HG02981 (cell line): ENCODE measurements at regions not wholly inside any gene's neighbourhood (a gene's known extent, or its start where the extent isn't known, plus 50 kb on each side); places are given as distances from the start of the nearest gene placed in this dataset.

Source experiments
- ATAC-seq: cut with Tn5 transposase; IDR thresholded peaks from one replicate; pipeline ENCODE4 v1.9.1; 2021; ENCODE audit warnings: mild to moderate bottlenecking, moderate library complexity; ENCODE audit not compliant: unreplicated experiment

- no peak for ATAC-seq
Measured at GRCh38 chr1:230517326-230517725, 91.2 kb upstream of the PGBD5 start.

DNA sequence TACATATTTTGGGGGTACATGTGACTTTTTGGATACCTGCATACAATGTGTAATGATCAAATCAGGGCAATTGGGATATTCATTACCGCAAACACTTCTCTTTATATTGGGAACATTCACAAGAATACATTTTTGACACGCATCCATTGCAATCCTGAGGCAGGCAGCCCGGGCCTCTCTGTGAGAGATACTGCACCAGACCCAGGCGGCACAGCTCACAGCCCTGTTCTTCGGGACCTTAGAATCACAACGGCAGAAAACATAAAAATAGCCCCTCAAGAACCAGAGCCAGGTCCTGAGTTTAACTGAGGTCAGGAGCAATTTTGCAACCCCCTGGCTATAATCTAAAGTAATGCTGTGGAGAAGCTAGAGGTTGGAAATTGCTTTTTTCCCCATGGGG is 90.8 kb upstream of the PGBD5 start:
- no peak for ATAC-seq

DNA sequence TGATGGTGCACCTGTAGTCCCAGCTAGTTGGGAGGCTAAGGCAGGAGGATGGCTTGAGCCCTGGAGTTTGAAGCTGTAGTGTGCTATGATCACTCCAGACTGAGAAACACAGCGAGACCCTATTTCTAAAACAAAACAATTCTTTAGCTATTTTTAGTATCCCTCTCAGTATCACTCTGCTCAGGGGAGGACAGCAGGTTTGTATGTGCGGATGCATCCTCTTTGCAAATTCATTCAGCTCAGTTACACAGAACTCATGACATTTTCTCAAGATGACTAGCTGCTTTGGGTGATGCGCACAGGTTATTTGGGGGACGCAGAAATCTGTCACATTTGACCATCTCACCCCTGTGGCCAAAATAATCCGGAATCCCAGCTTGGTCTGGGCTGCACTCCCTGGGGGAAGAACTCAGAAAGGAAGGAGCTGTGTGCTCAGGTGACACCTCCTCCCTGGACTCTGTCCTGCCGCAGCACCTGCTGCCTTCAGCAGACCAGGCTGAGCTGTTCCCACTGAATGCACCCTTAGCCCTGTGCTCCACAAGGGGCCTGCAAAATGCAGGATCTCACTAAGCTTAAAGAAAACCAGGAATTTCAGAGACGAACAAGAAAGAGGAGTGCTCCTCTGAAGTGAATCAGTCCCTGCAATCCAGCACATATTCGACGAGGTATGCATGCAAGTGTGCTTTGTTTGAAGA is 89.5 kb upstream of the PGBD5 start:
- no peak for ATAC-seq

DNA sequence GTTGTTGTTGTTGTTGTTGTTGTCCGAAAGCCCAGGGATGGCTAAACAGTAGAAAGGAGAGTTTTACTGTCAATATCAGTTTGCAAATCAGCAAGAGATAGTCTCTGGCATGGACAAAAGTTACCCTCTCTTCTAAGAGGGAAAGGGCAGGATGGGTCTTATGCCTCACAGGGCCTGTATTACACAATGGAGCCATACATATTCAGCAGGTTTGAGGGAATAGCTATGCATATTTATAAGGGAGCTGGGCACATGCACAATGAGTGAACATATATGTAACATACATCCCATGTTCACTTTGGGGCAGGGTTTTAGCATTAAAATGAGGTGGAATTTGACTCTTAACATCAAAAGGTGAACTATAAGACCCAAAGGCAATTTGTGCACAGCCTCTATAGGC is 84.4 kb upstream of the PGBD5 start:
- no peak for ATAC-seq

- ATAC-seq: peak; percentile 74
Measured at GRCh38 chr1:230509281-230509977, 83.3 kb upstream of the PGBD5 start.

DNA sequence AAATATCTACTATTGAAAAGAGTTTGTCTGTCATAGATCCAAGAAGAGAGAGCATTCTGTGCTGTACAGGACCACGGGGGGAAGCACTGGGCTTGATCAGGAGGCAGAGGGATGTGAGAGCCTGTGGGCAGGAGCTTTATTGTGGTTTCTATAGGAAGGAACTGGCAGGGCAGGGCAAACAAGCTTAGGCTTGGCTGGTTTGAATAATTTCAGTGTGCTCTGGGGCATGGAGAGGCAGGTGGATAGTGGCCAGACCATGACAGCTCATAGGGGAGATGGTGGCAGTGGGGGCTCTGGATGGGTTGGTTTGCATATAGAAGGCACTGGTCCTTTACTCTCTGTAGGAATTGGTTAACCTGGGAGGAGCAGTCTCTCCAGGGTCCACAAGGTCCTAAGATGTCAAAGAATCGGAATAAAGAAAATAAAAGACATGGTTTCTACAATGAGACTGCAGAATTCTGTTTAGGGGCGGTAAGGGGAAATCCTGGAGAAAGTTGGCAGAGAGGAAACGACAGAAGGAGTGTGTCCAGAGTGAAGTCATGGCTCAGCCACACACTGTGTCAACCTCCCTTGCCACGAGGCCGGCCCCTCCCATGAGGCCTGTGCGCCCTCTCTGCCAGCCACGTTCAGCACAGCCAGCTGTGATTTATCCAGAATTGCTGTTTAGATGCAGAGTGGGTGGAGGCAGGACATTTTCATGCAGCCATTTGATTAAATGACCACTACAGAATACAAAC is 81.7 kb upstream of the PGBD5 start:
- no peak for ATAC-seq

- no peak for ATAC-seq
Measured at GRCh38 chr1:230507236-230507635, 81.1 kb upstream of the PGBD5 start.

DNA sequence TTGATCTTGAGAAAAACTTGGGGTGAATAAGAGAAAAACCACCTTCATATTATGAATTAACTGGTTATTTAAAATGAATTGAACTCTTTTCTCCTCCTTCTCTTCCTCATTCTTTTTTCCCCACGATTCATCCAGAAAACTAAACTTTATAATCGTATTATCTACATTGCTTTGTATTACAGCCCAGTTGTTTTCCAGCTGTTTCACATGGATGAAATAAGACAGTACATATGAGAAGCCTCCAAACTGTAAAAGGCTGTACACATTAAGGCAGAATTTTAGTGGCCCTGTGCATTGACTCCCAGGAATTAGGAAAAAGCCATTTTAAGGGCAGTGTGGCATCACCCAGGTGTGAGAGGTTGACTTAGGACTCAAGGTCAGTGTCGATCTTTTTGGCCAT is 80.3 kb upstream of the PGBD5 start:
- ATAC-seq: no peak

DNA sequence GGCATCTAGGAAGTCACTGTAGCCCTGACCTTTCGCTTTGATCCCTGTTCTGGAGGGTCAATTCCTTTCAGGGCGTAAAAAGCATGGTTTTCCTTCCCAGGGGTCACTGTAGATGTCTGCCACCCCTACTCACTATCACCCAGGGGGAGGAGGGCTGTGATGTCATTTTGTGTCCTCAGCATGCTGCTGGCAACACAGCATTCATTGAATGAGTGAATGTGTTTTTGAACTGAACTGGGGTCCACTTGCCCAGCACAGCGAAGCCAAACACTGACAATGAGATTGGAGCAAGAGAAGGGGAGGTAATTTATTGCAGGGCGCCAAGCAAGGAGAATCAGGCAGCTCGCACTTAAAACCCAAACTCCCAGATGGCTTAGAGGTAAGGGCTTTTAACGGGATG is 78.2 kb upstream of the PGBD5 start:
- no peak for ATAC-seq

DNA sequence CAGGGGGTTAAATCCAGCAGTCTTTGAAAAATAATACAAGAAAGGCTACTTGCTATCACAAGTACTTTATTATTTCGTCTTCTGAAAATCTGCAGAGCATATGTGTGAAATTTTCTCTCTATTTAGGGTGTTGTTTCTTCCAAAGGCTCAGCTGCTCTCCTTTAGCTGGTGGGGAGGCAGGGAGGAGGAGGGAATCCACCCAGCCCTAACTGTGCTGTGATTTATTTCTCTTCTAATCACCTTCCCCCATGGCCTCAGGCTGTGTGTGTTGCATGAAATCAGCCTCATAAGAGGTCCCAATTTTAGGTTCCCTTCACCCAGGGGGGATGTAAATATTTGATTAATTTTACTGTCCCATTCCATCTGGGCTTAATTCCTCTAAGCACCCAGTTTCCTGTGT is 77.6 kb upstream of the PGBD5 start:
- no peak for ATAC-seq

- no peak for ATAC-seq
Measured at GRCh38 chr1:230502996-230503395, 76.9 kb upstream of the PGBD5 start.

GRCh38 chr1:230502306-230502705 is 76.2 kb upstream of the PGBD5 start:
- ATAC-seq: no peak

DNA sequence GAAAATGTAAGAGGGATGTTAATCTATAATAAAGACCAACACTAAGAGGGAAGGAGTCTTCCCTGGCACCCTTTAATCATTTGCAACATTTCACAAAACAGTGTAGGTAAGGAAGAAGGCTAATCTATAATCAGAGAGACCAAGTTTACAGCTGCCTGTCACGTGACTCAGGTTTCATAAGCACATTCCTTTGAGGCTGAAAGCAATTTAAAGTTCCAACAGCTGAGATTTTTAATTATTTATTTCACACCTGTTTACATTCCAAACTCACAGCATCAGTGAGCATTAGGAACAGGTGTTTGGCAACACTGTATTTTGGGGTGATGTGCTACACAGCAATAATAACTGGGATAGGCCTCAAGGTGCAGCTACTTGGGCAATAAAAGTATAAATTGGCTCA is 75.7 kb upstream of the PGBD5 start:
- no peak for ATAC-seq

- no peak for ATAC-seq
Measured at GRCh38 chr1:230501242-230501641, 75.1 kb upstream of the PGBD5 start.

GRCh38 chr1:230500063-230500462 is 73.9 kb upstream of the PGBD5 start:
- ATAC-seq: no peak

- ATAC-seq: no peak
Measured at GRCh38 chr1:230499496-230499895, 73.4 kb upstream of the PGBD5 start.

DNA sequence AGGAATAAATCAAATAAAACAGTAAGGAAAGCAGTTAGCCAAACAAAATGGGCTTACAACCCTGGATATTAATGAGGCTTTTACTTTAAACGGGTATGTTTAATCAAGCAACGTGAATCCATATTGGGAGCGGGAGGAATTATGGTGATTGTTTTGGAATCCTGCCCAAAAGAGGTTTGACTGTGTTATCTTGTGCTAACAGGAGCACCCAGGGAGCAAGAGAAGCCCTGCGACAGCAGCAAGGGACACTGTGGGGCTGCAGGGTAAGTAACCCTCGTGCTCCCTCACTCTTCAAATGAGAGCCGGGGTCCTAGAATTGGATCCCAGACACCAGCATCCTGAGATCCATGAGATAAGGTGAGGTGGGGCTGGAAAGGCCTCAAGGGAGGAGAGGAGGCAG is 72.6 kb upstream of the PGBD5 start:
- no peak for ATAC-seq

DNA sequence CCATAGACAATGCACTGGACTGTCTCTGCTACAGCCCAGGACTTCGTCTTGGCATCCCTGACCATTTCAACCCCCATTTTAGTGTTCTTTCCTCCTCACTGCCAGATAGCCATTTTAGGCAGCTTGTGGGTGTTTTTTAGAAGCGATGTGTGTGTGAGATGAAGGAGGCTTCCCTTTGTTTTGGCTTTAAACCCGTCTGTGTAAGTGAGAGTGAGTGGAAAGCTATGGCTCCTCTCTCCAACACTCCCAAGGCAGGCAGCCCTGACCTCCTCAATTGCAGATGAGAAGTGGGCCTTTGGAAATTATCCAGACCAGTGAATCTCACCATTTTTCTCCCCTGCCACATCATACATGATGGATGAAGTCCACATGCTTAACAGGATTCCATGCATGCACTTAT is 70.3 kb upstream of the PGBD5 start:
- ATAC-seq: no peak

GRCh38 chr1:230495891-230496385 is 69.8 kb upstream of the PGBD5 start:
- no peak for ATAC-seq

DNA sequence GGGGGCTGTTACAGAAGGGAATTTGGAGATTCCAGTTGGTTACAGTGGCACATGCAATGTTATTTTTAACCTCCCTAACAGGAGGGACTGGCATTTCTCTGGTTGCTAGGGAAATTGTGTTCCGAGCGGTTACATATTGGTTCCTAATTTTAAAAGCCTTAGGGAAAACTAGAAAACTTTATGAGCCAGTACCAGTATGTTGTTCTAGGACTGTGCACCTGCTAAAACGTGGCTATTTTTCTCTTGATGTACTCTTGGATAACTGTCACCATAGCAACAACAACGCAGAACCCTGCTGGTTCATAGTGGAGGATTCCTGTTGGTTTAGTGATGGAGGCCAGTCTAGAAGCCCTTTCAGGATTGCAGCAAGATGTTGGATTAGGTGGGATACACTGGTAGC is 68.9 kb upstream of the PGBD5 start:
- ATAC-seq: no peak

DNA sequence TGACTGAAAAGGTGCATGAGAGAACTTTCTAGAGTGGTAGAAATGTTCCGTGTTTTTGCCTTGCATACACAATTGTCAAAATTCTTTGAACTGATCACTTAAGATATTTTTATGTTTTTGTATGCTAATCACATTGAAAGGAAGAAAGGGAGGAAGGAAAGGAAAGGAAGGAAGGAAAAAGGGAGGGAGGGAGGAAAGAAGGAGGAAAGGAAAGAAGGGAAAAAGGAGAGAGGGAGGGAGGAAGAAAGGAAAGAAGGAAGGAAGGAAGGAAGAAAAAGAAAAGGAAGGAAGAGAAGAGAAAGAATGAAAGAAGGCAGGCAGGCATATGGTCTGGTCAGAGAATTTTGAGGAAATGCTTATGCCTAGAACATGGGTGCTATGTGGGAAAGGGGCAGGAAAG is 68.4 kb upstream of the PGBD5 start:
- no peak for ATAC-seq

- no peak for ATAC-seq
Measured at GRCh38 chr1:230494026-230494425, 67.9 kb upstream of the PGBD5 start.
